Colonic mucosa (tissue), 4 donors: ENCODE measurements at regions not wholly inside any gene's neighbourhood (a gene's known extent, or its start where the extent isn't known, plus 50 kb on each side); places are given as distances from the start of the nearest gene placed in this dataset.
"Not testable (repeated sequence)": the region's sequence is repeated elsewhere in the genome, so short reads cannot be mapped to it uniquely, and the experiment has no call there.

Experiments
- DNase-seq: peaks from one replicate; pipeline ENCODE4 v3.0.0-alpha.2; 2020
- H3K27ac ChIP-seq: fragments of 200-600 bp; one replicate; pipeline ENCODE4 v1.8.0; 2021
- H3K27me3 ChIP-seq: fragments of 200-600 bp; one replicate; pipeline ENCODE4 v1.8.0; 2021
- H3K36me3 ChIP-seq: fragments of 200-600 bp; one replicate; pipeline ENCODE4 v1.8.0; 2021
- H3K4me1 ChIP-seq: fragments of 200-600 bp; one replicate; pipeline ENCODE4 v1.8.0; 2021; ENCODE audit warnings: mild to moderate bottlenecking
- H3K4me3 ChIP-seq: fragments of 200-600 bp; one replicate; pipeline ENCODE4 v1.8.0; 2021
- H3K9ac ChIP-seq, 2 donors: one replicate each; pipeline ENCODE4 v1.7.0; 2013; ENCODE audit warnings: control low read depth in 2 of 2, low read depth in 2 of 2, low read length in 2 of 2
- H3K9me3 ChIP-seq: fragments of 200-600 bp; one replicate; pipeline ENCODE4 v1.8.0; 2021
- CTCF ChIP-seq: fragments of 200-600 bp; IDR thresholded peaks from one replicate; pipeline ENCODE4 v1.8.0; 2022; ENCODE audit warnings: antibody characterized with exemption, mild to moderate bottlenecking
- intact Hi-C: fragments of 100-400 bp; cut with DNase I; formaldehyde crosslinking; loops from one replicate; pipeline ENCODE4 v1.14.1; 2022
- donor health status: healthy.
- donor health status: DM: no; HTN: no; CAD: no.
- donor health status: DM: no; HTN: no; CAD: no.

- Histone ChIP-seq H3K27ac (peak overlapping the region; percentile 77), H3K36me3 (no peaks in the 10 kb centered on the region), H3K9me3 (no peaks in the 10 kb centered on the region), H3K4me1 (peaks cover 4% of the 10 kb centered on the region), H3K9ac (peak overlapping the region; percentile 1 to 24), H3K27me3 (no peaks in the 10 kb centered on the region), H3K4me3 (no peak overlapping the region)
- intact Hi-C loops: no loop called here
- no peak for DNase-seq
- TF ChIP-seq CTCF: no peak
Observed at GRCh38 chr6:30814146-30815040, 69.9 kb upstream of the DDR1 start.

- H3K4me1 ChIP-seq: peaks cover 4% of the 10 kb centered on the region
- intact Hi-C loops: no loop called here
- peak overlapping the region; percentile 16 to 24 for H3K9ac ChIP-seq
- peak overlapping the region; percentile 77 for H3K27ac ChIP-seq
- no peak for TF ChIP-seq CTCF
- H3K9me3 ChIP-seq: no peaks in the 10 kb centered on the region
- no peaks in the 10 kb centered on the region for H3K36me3 ChIP-seq
- DNase-seq: no peak
- no peak overlapping the region for H3K4me3 ChIP-seq
- H3K27me3 ChIP-seq: no peaks in the 10 kb centered on the region
Observed at GRCh38 chr6:30813631-30814145, 69.3 kb upstream of the IER3 start.

- peaks cover 4% of the 10 kb centered on the region for H3K4me1 ChIP-seq
- DNase-seq: peak; percentile 63
- TF ChIP-seq CTCF: no peak
- intact Hi-C loops: no loop called here
- no peaks in the 10 kb centered on the region for H3K27me3 ChIP-seq
- H3K4me3 ChIP-seq: no peak overlapping the region
- peak overlapping the region in 1 of 2 donors; percentile 34 for H3K9ac ChIP-seq
- no peaks in the 10 kb centered on the region for H3K36me3 ChIP-seq
- H3K27ac ChIP-seq: peak overlapping the region; percentile 14
- H3K9me3 ChIP-seq: no peaks in the 10 kb centered on the region
Observed at GRCh38 chr6:30810813-30811339, 66.5 kb upstream of the IER3 start.

GRCh38 chr6:30807566-30807965 is 63.2 kb upstream of the IER3 start:
- H3K9me3 ChIP-seq, H3K4me1 ChIP-seq, H3K4me3 ChIP-seq, intact Hi-C loops, H3K36me3 ChIP-seq, H3K27me3 ChIP-seq, DNase-seq, H3K27ac ChIP-seq, H3K9ac ChIP-seq: not testable (repeated sequence)

- no peak overlapping the region for H3K9ac ChIP-seq
- H3K4me3 ChIP-seq: no peak overlapping the region
- no peaks in the 10 kb centered on the region for H3K27me3 ChIP-seq
- DNase-seq: no peak
- H3K4me1 ChIP-seq: peaks cover 4% of the 10 kb centered on the region
- intact Hi-C loops: no loop called here
- no peak for TF ChIP-seq CTCF
- no peaks in the 10 kb centered on the region for H3K36me3 ChIP-seq
- H3K27ac ChIP-seq: no peak overlapping the region
- no peaks in the 10 kb centered on the region for H3K9me3 ChIP-seq
Observed at GRCh38 chr6:30806581-30807183, 62.3 kb upstream of the IER3 start.
